ENCODE measurements at regions not wholly inside any gene's neighbourhood (a gene's known extent, or its start where the extent isn't known, plus 50 kb on each side); places are given as distances from the start of the nearest gene placed in this dataset.
A peak's percentile ranks its signal among the peaks of the same experiment; 100 is the strongest.

- no peak for DNase-seq
These were observed 80.9 kb upstream of the KLF13 start for GRCh38 chr15:31245756-31246155.

DNA sequence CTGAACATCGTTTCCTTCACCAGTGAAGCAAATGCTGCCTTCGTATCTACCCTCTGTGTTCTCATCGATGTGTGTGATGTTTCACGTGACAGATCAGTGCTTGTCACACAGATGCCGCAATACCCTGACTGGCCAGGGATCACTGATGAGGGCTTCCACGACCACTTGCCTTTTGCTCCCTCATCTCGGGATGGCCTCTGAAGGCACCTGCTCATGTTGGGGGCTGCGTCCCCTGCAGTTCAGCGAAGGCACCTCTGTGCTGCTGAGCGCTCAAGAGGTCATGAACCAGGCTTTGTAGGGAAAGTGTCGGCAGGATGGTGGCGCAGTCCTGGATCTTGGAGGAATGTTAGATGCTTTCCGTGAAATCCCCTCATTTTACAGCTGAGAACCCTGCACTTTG, 79.2 kb upstream of the KLF13 start:
- DNase-seq: no peak

DNA sequence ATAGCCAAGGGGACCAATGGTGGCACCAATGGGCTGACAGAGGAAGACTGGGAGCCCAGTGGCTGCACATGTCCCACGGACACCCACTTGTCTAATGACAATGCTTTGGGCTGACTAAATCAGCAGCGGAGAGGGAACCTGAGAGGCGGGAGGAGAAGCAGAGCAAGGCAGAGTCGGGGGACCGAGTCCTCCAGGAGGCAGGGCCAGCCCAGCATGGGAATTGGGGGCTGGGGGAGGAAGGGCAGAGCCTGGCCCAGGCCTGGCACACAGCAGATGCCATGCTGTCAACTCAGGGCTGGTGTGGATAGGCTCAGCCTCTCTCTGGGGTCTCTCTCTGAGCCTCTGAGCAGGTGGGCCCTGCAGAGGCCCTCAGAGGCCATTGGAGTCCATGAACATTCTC, 78.4 kb upstream of the KLF13 start:
- DNase-seq: no peak

DNA sequence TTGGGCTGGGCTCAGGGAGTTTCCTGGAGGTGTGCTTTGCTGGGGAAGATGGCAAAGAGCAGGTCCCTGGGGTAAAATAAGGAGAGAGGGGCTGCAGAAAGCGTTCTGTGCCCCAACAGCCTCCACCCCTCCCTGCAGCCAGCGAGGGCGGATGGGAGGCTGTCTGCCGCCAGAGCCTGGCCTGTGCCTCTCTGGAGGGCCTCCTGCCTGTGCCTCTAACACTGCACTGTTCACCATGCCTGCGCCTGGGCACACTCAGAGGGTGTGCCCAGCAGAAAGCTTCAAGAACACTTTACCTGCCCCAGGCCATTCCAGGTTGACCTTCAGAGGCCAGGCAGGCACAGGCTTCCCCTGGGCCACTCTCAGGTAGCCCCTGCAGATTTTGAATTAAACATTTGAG, 77.7 kb upstream of the KLF13 start:
- no peak for DNase-seq

DNA sequence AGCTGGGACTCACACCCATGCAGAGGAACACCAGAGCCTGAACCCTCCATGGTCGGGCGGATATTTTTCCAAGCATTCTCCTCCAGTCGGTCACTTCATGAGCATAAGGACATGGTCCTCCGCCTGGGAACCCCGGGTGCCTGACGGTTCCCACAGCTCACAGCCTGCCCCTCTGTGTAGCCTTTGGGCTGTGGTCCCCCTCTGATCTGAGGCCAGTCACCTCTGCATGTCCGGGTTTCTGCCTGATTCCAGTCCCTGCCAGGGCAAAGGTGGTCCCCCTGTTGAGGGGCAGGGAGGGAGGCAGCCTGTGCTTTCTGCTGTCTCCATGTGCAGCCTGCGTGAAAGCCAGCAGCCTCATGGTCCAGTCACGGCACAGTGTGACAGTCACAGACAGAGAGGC, 76.6 kb upstream of the KLF13 start:
- no peak for DNase-seq

GRCh38 chr15:31251165-31251564, 75.5 kb upstream of the KLF13 start:
- DNase-seq: no peak

- no peak for DNase-seq
These were observed 74.4 kb upstream of the KLF13 start for GRCh38 chr15:31252171-31252785.

DNA sequence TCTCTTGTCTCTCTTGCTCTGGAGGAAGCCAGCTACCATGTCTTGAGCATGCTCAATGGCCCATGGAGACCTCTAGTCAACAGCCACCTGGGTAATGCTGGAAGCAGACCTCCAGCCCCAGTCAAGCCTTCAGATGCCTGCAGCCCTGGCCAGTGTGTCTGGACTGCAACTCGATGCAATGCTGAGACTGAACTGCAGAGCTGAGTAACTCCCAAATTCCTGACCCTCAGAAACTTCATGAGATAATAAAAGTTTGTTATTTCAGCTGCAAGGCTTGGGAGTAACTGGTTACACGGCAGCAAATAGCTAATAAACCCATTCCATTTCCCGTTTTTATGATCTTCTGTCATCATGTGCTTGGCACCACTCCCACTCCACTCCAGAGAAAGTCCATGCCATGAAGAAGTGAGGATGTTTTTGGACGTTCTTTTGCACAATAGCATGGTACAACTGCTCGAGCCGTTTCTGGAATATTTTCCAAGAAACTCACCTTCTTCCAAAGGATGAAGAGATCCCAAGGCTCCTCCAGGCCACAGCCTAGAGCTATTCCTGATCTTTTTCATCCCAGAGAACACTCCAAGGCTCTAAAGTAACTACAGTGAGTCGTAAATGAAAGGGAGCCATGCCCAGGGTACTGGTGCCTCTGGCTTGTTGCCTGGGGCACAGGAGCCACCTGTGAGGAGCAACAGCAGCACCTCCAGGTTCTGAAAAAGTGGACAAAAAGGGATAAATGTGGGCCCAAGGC, 72.0 kb upstream of the KLF13 start:
- DNase-seq: no peak

DNA sequence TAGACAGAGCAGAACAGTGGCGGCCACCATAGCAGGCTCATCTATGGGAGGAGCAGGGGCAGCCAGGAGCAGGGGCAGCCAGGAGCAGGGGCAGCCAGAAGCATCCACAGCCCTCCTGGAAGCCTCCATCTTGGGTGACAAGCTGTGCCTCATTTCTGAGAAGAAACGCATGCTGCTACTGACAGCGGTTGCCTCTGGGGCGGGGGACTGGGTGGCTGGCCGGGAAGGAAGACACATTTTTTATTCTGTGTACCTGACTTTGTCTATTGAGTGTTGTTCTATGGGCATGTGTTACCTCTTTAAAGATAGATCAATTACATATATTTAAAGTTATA, 71.5 kb upstream of the KLF13 start:
- no peak for DNase-seq

- no peak for DNase-seq
These were observed 70.8 kb upstream of the KLF13 start for GRCh38 chr15:31255732-31256377.

GRCh38 chr15:31256378-31257265, 70.0 kb upstream of the KLF13 start:
- no peak for DNase-seq

DNA sequence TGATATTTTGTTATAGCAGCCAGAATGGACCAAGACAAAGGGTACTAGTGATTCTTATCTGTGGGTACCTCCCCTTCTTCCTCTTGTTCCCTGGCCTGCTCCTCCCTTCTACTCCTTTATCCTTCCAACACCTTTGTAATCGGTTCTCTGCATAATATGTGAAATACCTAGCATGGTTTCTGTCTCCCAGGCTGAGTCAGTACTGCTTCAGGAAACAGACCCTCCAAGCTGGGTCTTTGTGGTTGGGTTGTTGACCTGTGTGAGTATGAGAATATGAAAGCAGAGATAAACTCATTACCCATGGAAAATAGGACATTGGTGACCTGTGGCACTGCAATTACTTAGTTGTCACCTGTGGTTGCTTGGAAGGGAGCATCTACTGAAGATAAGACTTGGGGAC, 69.3 kb upstream of the KLF13 start:
- no peak for DNase-seq

GRCh38 chr15:31258260-31258659, 68.4 kb upstream of the KLF13 start:
- no peak for DNase-seq

GRCh38 chr15:31259562-31260252, 66.9 kb upstream of the KLF13 start:
- DNase-seq: no peak

DNA sequence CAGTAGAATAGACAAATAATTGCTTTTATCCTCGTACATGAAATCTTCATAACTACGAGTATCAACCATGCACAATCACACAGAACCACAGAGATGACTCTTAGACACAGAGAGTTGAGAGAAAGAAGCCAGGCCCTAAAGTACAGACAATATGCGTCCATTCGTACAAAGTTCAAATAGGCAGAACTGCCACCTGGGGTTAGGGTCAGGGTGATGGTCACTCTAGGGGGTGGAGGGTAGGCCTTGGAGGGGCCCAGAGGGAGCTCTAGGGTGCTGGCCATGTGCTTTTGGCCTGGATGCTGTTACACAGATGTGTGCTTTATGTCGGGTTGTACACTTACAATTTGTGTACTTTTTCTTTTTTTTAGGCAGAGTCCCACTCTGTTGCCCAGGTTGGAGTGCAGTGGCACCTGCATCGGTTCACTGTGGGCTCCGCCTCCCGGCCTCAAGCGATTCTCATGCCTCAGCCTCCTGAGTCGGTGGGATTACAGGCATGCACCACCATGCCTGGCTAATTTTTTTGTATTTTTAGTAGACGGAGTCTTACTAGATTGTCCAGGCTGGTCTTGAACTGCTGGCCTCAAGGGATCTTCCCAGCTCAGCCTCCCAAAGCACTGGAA, 65.9 kb upstream of the KLF13 start:
- no peak for DNase-seq

- no peak for DNase-seq
These were observed 65.1 kb upstream of the KLF13 start for GRCh38 chr15:31261266-31262142.

- no peak for DNase-seq
These were observed 64.5 kb upstream of the KLF13 start for GRCh38 chr15:31262143-31262530.

- DNase-seq: no peak
These were observed 63.5 kb upstream of the KLF13 start for GRCh38 chr15:31262901-31263671.

DNA sequence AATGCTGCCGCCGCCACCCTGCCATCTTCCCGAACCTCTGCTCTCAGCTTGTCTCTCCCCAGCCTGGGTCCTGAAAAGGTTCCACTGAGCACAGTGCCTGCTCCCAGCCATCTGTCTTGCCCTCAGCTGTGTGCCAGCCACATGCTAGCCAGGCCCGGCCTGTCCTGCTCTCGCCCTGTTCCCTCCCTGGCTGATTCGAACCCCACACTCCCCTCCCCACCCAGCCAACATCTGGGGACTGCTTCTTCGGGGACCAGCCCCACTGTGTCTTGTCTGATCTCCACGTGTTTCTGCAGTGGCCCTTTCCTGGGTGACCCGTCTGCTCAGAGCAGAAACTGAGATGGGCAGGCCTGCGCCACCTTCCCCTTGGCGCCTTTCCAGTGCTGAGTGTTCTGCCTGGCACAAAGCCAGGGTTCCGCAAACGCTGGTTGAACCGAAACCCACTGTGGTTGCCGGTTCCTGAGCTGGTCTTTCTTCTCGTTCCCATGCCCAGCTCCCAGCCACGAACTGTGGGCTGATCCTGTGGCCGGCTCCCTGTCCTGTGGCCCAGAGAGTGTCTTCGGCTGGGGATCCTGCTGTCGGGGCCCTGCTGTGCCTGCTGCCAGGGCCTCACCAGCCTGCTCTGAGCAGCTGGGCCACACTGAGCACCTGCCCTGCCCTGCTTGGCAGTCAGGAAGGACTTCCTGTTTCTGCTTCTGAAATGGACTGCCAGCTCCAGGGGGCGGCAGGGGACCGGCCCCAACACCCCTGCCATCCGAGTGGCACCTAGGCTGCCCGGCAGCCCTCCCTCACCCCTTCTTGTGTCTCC, 62.7 kb upstream of the KLF13 start:
- peak; percentile 71 for DNase-seq
